Panc1 (cell line): ENCODE measurements at regions not wholly inside any gene's neighbourhood (a gene's known extent, or its start where the extent isn't known, plus 50 kb on each side); places are given as distances from the start of the nearest gene placed in this dataset.
A peak's percentile ranks its signal among the peaks of the same experiment; 100 is the strongest.

Source experiments
- ATAC-seq: fragments of 200-7000 bp; cut with Tn5 transposase; 2 replicates; pipeline ENCODE4 v1.9.1; 2020; ENCODE audit warnings: mild to moderate bottlenecking, moderate library complexity
- BruUV-seq: library from RNA; stranded (reverse); fragments of 400-500 nt; replicated peaks from 2 replicates; lab custom pipeline; 2021; lab: Mats Ljungman, UMichigan
- CTCF ChIA-PET: fragments of 300-600 bp; sonication (Branson Sonifier 250); formaldehyde crosslinking; loops from one replicate; lab custom pipeline; 2022; ENCODE audit warnings: antibody characterized with exemption; lab: Charles Lee
- POLR2A ChIA-PET: fragments of 300-600 bp; sonication (Branson Sonifier 250); formaldehyde crosslinking; loops from one replicate; lab custom pipeline; 2022; ENCODE audit warnings: antibody characterized with exemption; lab: Charles Lee
- DNase-seq: peaks from one replicate; pipeline ENCODE4 v3.0.0-alpha.2; 2010; ENCODE audit warnings: low read depth, low spot score
- H3K27ac ChIP-seq: 2 replicates; pipeline ENCODE4 v1.5.1; 2011; ENCODE audit warnings: mild to moderate bottlenecking, low read length, inconsistent platforms
- H3K27me3 ChIP-seq: fragments of 200-500 bp; sonication (Bioruptor generic); 2 replicates; pipeline ENCODE4 v1.6.0; 2014; ENCODE audit warnings: low read length, inconsistent platforms; ENCODE audit not compliant: control insufficient read depth, insufficient read depth
- H3K36me3 ChIP-seq: fragments of 200-500 bp; sonication (Bioruptor generic); 2 replicates; pipeline ENCODE4 v1.5.1; 2014; ENCODE audit warnings: inconsistent platforms, mild to moderate bottlenecking, low read length, moderate library complexity; ENCODE audit not compliant: control insufficient read depth, insufficient read depth
- H3K4me1 ChIP-seq: 2 replicates; pipeline ENCODE4 v1.5.1; 2011; ENCODE audit warnings: inconsistent platforms, mild to moderate bottlenecking, low read length, moderate library complexity; ENCODE audit not compliant: control insufficient read depth, insufficient read depth
- H3K4me3 ChIP-seq, 2 experiments: 2 replicates each; pipeline ENCODE4 v1.5.1; 2011 to 2012; ENCODE audit warnings: low read depth in 2 of 2, low read length in 2 of 2, mild to moderate bottlenecking in 2 of 2, inconsistent platforms in 1 of 2, moderate library complexity in 1 of 2
- H3K9me3 ChIP-seq: fragments of 200-500 bp; sonication (Bioruptor generic); 2 replicates; pipeline ENCODE4 v1.5.1; 2014; ENCODE audit warnings: low read depth, mild to moderate bottlenecking, inconsistent platforms, low read length, moderate library complexity; ENCODE audit not compliant: control insufficient read depth, insufficient read depth
- CTCF ChIP-seq: fragments of 450-650 bp; IDR thresholded peaks from 2 replicates; pipeline ENCODE4 v1.5.1; 2017; ENCODE audit warnings: mild to moderate bottlenecking
- POLR2AphosphoS5 ChIP-seq: IDR thresholded peaks from 2 replicates; pipeline ENCODE4 v1.6.1; 2012; ENCODE audit warnings: mild to moderate bottlenecking, low read depth, low read length, moderate library complexity
- REST ChIP-seq, 2 experiments: IDR thresholded peaks; 2 replicates each; pipeline ENCODE4 v1.6.1; 2011 to 2012; ENCODE audit warnings: low read depth in 2 of 2, control low read depth in 1 of 2, low read length in 1 of 2, mild to moderate bottlenecking in 1 of 2, moderate library complexity in 1 of 2; ENCODE audit not compliant: insufficient read depth in 1 of 2
- SIN3A ChIP-seq: IDR thresholded peaks from 2 replicates; pipeline ENCODE4 v1.6.1; 2012; ENCODE audit warnings: low read depth, mild to moderate bottlenecking, low read length, moderate library complexity, borderline replicate concordance; ENCODE audit not compliant: insufficient read depth
- TCF7L2 ChIP-seq: IDR thresholded peaks from 2 replicates; pipeline ENCODE4 v1.6.1; 2011; ENCODE audit warnings: mild to moderate bottlenecking, low read depth, low read length, inconsistent platforms
- in situ Hi-C: cut with HindIII; loops from 2 replicates; pipeline ENCODE4 v1.10.0; 2016; ENCODE audit warnings: low sequenced_read_pairs, low pct_unique_long_range_greater_than_20kb
- intact Hi-C: fragments of 100-400 bp; cut with micrococcal nuclease; formaldehyde crosslinking; loops from one replicate; pipeline ENCODE4 v1.10.0; 2022; ENCODE audit not compliant: unreplicated experiment

- no TSS peak for BruUV-seq
- H3K27ac ChIP-seq, result no peak overlapping the region
- no peak for DNase-seq
- no peak for TF ChIP-seq CTCF
- no peak for TF ChIP-seq REST (IDR thresholded peaks at IDR 0.05; ENCODE audit: insufficient read depth in 1 of 2, low read depth in 2 of 2, low read length in 1 of 2)
- no peak for TF ChIP-seq SIN3A
- no peak for TF ChIP-seq TCF7L2
- no peak for TF ChIP-seq POLR2AphosphoS5
- CTCF ChIA-PET, result no interaction called here
- no peaks in the 10 kb centered on the region for H3K27me3 ChIP-seq
- no peaks in the 10 kb centered on the region for H3K4me1 ChIP-seq
- POLR2A ChIA-PET, result interaction anchor here (0.5 kb wide), 1 partner anchor 1324 kb away, joined by 6 read pairs; no protein-coding TSS in a partner anchor
- H3K9me3 ChIP-seq, result no peaks in the 10 kb centered on the region
- in situ Hi-C loops (no loop called here), intact Hi-C loops (no loop called here)
- H3K36me3 ChIP-seq, result no peaks in the 10 kb centered on the region
- no peak for ATAC-seq
- H3K4me3 ChIP-seq, result no peak overlapping the region
These were observed 506.1 kb upstream of the FAM98A start for GRCh38 chr2:34105006-34105767.

- H3K27me3 ChIP-seq, result no peaks in the 10 kb centered on the region
- in situ Hi-C loops, result no loop called here
- ChIA-PET POLR2A (interaction anchor here (0.5 kb wide), 1 partner anchor 1324 kb away, joined by 6 read pairs; no protein-coding TSS in a partner anchor), CTCF (no interaction called here)
- TF ChIP-seq CTCF (no peak), REST (IDR thresholded peaks at IDR 0.05; ENCODE audit: insufficient read depth in 1 of 2, low read depth in 2 of 2, low read length in 1 of 2) (no peak), SIN3A (no peak), POLR2AphosphoS5 (no peak), TCF7L2 (no peak)
- H3K4me1 ChIP-seq, result no peaks in the 10 kb centered on the region
- no TSS peak for BruUV-seq
- no peaks in the 10 kb centered on the region for H3K9me3 ChIP-seq
- DNase-seq (peak; percentile 74), ATAC-seq (0 out of 2 replicates have a peak, but pooled peaks have one; percentile 30)
- no peaks in the 10 kb centered on the region for H3K36me3 ChIP-seq
- intact Hi-C loops, result no loop called here
- no peak overlapping the region for H3K4me3 ChIP-seq
- no peak overlapping the region for H3K27ac ChIP-seq
These were observed 505.5 kb upstream of the FAM98A start for GRCh38 chr2:34104601-34105000.
